ENCODE measurements at regions not wholly inside any gene's neighbourhood (a gene's known extent, or its start where the extent isn't known, plus 50 kb on each side); places are given as distances from the start of the nearest gene placed in this dataset.

DNA sequence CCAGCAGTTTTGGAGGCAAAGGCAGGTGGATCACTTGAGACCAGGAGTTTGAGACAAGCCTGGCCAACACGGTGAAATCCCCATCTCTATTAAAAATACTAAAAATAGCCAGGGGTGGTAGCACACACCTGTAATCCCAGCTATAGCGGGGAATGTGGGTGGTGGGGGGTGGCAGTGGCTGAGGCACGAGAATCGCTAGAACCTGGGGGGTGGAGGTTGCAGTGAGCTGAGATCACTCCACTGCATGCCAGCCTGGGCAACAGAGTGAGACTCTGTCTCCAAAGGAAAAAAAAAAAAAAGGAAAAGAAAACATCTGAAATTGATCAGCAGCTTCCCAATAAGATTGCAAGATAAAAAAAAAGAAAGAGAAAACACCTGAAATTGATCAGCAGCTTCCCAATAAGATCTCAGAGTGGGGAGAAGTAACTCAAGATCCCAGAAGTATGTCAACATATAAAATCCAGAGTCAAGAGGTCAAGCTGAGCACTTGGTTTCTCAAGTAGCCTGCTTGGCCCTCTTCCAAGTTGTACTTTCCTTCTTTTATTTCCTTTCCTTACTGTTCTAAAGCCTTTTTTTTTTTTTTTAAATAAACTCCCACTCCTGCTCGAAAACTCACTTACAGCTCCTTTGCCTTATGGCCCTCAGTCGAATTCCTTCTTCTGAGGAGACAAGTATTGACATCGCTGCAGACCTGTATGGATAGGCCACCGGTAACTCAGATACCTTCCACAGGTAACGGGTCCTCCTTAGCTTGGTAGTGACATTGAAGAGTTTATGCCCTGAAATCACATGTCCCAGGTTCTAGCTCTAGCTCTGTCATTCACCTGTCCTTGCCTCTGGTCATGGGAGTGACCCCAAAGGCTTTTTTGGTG is 368.5 kb upstream of the SYNCRIP start:
- TF ChIP-seq ZC3H10 (CRISPR knock-in tag; IDR thresholded peaks at IDR 0.05) (no peak), RARB (CRISPR knock-in tag; IDR thresholded peaks at IDR 0.05) (no peak)

All from SK-N-SH treated with all-trans-retinoic acid at 6 μM for 48 hours (cell line).